ENCODE measurements at regions not wholly inside any gene's neighbourhood (a gene's known extent, or its start where the extent isn't known, plus 50 kb on each side); places are given as distances from the start of the nearest gene placed in this dataset.

- DNase-seq: no peak
Measured at GRCh38 chr1:168631671-168632400, 55.4 kb downstream of the XCL1 start.

GRCh38 chr1:168634951-168635532 lies 58.6 kb downstream of the XCL1 start:
- no peak for DNase-seq

GRCh38 chr1:168636200-168636599 lies 59.8 kb downstream of the XCL1 start:
- DNase-seq: no peak

GRCh38 chr1:168636642-168637111 lies 60.3 kb downstream of the XCL1 start:
- DNase-seq: no peak

GRCh38 chr1:168637350-168637991 lies 61.1 kb downstream of the XCL1 start:
- DNase-seq: peak; percentile 58

- DNase-seq: no peak
Measured at GRCh38 chr1:168638884-168639283, 62.5 kb downstream of the XCL1 start.

GRCh38 chr1:168640182-168640581 lies 63.8 kb downstream of the XCL1 start:
- no peak for DNase-seq

GRCh38 chr1:168640836-168641235 lies 64.4 kb downstream of the XCL1 start:
- no peak for DNase-seq

- no peak for DNase-seq
Measured at GRCh38 chr1:168643152-168643551, 66.7 kb downstream of the XCL1 start.
